ENCODE measurements at regions not wholly inside any gene's neighbourhood (a gene's known extent, or its start where the extent isn't known, plus 50 kb on each side); places are given as distances from the start of the nearest gene placed in this dataset.

DNA sequence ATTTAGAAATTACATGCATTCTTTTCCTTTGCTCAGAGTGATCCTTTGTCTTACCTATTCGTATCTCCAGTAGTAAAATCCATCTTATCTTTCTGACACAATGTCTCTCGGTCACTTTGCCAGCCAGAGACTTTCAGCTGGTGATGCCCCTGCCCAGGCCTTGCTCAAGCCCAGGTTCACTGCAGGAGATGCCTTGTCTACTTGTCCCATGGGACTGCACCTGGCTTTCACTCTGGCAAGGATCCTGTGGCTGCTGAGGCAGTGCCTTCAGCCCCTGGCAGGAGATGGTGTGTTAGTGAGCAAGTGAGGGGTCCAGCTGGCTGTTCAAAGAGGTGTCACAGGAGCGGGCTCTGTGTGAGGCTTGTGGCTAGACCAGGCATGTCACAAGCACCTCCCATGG, 1268.9 kb downstream of the OTOL1 start:
- DNase-seq (no peak), ATAC-seq (no peak)
- Mint-ChIP-seq H3K27me3 (no peaks in the 10 kb centered on the region), H3K36me3 (ENCODE audit: low read depth) (no peaks in the 10 kb centered on the region), H3K9me3 (peaks cover 2% of the 10 kb centered on the region), H3K27ac (no peak overlapping the region), H3K4me1 (ENCODE audit: low read depth) (no peaks in the 10 kb centered on the region), H3K4me3 (no peak overlapping the region)
- intact Hi-C loops (cut with micrococcal nuclease) = no loop called here
- CTCF ChIA-PET = no interaction called here
- POLR2A ChIA-PET = no interaction called here
- TF ChIP-seq, protein P1, sequence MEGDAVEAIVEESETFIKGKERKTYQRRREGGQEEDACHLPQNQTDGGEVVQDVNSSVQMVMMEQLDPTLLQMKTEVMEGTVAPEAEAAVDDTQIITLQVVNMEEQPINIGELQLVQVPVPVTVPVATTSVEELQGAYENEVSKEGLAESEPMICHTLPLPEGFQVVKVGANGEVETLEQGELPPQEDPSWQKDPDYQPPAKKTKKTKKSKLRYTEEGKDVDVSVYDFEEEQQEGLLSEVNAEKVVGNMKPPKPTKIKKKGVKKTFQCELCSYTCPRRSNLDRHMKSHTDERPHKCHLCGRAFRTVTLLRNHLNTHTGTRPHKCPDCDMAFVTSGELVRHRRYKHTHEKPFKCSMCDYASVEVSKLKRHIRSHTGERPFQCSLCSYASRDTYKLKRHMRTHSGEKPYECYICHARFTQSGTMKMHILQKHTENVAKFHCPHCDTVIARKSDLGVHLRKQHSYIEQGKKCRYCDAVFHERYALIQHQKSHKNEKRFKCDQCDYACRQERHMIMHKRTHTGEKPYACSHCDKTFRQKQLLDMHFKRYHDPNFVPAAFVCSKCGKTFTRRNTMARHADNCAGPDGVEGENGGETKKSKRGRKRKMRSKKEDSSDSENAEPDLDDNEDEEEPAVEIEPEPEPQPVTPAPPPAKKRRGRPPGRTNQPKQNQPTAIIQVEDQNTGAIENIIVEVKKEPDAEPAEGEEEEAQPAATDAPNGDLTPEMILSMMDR (IDR thresholded peaks at IDR 0.05) = no peak

DNA sequence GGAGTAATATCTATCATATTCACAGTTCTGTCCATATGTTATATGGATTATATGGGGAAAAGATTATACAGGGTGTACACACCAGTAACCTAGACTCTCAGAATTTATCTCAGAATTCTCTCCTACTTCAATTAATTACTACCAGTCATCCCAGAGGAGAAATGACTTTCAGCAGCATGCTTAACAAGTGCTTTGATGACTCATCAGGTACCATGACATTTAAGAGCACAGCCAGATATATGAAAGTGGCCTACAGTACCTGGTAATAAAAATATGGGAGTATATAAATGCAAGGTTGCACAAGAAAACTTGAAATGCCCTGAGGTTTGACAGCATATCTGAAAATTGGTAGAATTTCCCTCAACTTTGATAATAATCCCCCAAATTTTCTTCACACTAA, 1273.0 kb downstream of the OTOL1 start:
- POLR2A ChIA-PET = no interaction called here
- no peaks in the 10 kb centered on the region for H3K36me3 Mint-ChIP-seq (ENCODE audit: low read depth)
- DNase-seq (no peak), ATAC-seq (no peak)
- H3K27me3 Mint-ChIP-seq = no peaks in the 10 kb centered on the region
- peaks cover 2% of the 10 kb centered on the region for H3K9me3 Mint-ChIP-seq
- no peak overlapping the region for H3K4me3 Mint-ChIP-seq
- TF ChIP-seq, protein P1 (IDR thresholded peaks at IDR 0.05) = no peak
- no peak overlapping the region for H3K27ac Mint-ChIP-seq
- no peaks in the 10 kb centered on the region for H3K4me1 Mint-ChIP-seq (ENCODE audit: low read depth)
- CTCF ChIA-PET = no interaction called here
- intact Hi-C loops (cut with micrococcal nuclease) = no loop called here

DNA sequence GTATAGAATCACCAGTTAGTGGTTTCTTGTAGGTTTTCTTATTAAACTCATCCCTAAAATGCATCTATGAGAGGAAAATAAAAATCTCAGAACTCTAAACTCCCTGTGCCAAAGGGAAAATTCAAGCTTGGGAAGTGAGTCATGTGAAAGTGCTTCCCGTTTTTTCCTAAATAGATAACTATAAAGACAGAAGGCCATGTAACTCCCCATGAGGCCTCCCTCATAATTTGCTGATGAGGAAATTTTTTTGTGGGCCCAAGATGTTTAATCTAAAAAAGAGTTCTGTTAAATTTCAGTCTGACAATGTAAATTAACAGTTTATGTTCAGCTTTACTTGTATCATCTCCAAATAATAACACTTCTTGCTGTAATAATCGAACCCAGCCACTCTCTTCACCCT, 1273.9 kb downstream of the OTOL1 start:
- Mint-ChIP-seq H3K36me3 (ENCODE audit: low read depth) (no peaks in the 10 kb centered on the region), H3K27me3 (no peaks in the 10 kb centered on the region), H3K4me1 (ENCODE audit: low read depth) (no peaks in the 10 kb centered on the region), H3K4me3 (no peak overlapping the region), H3K9me3 (peaks cover 4% of the 10 kb centered on the region), H3K27ac (no peak overlapping the region)
- ChIA-PET CTCF (no interaction called here), POLR2A (no interaction called here)
- intact Hi-C loops (cut with micrococcal nuclease) = no loop called here
- no peak for DNase-seq
- ATAC-seq = no peak
- TF ChIP-seq, protein P1 (IDR thresholded peaks at IDR 0.05) = no peak

- Mint-ChIP-seq H3K27ac (no peak overlapping the region), H3K36me3 (ENCODE audit: low read depth) (no peaks in the 10 kb centered on the region), H3K4me1 (ENCODE audit: low read depth) (no peaks in the 10 kb centered on the region), H3K9me3 (peaks cover 2% of the 10 kb centered on the region), H3K4me3 (no peak overlapping the region), H3K27me3 (no peaks in the 10 kb centered on the region)
- TF ChIP-seq, protein P1 (IDR thresholded peaks at IDR 0.05) = no peak
- CTCF ChIA-PET = no interaction called here
- POLR2A ChIA-PET = no interaction called here
- no peak for DNase-seq
- no peak for ATAC-seq
- intact Hi-C loops (cut with micrococcal nuclease) = no loop called here
These were observed 1278.0 kb downstream of the OTOL1 start for GRCh38 chr3:162774613-162775100.

DNA sequence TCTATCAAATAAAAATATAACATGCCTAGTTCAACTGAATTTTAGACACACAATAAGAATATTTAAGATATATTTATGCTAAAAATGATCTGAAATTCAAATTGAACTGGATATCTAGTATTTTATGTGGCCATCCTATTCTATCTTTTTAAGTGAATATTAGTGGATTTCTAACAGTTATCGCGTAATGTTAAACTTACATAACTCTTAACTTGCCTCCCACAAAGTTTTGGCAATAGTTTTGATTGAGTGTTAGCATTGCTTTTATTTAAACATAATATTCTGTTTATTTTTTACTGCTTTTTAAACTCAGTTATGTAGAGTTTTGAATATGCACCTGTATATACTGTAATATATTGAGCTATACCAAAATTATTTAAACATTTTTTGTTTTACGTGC, 1279.5 kb downstream of the OTOL1 start:
- ChIA-PET POLR2A (no interaction called here), CTCF (no interaction called here)
- TF ChIP-seq, protein P1 (IDR thresholded peaks at IDR 0.05) = no peak
- no peak for DNase-seq
- Mint-ChIP-seq H3K36me3 (ENCODE audit: low read depth) (no peaks in the 10 kb centered on the region), H3K27ac (no peak overlapping the region), H3K27me3 (no peaks in the 10 kb centered on the region), H3K9me3 (peaks cover 2% of the 10 kb centered on the region), H3K4me1 (ENCODE audit: low read depth) (no peaks in the 10 kb centered on the region), H3K4me3 (no peak overlapping the region)
- ATAC-seq = no peak
- intact Hi-C loops (cut with micrococcal nuclease) = no loop called here
